ENCODE measurements at regions not wholly inside any gene's neighbourhood (a gene's known extent, or its start where the extent isn't known, plus 50 kb on each side); places are given as distances from the start of the nearest gene placed in this dataset.

DNA sequence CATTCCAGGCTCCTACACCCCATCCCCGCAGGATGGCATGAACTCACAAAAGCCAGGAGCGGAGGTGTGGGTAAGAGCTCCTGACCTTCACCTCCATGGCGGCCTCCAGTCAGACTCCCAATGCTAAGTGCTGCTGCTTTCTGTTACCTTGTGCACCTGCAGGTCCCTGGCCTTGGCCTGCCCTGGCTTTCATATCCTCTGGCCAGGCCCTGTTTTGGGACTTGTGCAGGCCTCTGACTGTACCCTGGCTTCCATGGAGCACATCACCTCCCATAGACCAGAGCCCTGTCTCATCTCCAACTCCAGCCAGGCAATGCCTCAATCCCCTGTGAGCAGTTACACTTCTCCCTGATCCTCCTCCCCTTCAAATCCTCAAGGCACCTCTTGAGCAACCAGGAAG lies 124.5 kb downstream of the MED10 start:
- TF ChIP-seq, protein P1, sequence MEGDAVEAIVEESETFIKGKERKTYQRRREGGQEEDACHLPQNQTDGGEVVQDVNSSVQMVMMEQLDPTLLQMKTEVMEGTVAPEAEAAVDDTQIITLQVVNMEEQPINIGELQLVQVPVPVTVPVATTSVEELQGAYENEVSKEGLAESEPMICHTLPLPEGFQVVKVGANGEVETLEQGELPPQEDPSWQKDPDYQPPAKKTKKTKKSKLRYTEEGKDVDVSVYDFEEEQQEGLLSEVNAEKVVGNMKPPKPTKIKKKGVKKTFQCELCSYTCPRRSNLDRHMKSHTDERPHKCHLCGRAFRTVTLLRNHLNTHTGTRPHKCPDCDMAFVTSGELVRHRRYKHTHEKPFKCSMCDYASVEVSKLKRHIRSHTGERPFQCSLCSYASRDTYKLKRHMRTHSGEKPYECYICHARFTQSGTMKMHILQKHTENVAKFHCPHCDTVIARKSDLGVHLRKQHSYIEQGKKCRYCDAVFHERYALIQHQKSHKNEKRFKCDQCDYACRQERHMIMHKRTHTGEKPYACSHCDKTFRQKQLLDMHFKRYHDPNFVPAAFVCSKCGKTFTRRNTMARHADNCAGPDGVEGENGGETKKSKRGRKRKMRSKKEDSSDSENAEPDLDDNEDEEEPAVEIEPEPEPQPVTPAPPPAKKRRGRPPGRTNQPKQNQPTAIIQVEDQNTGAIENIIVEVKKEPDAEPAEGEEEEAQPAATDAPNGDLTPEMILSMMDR (IDR thresholded peaks at IDR 0.05; ENCODE audit: insufficient read depth, low read depth, low read length): no peak
- TF ChIP-seq EZH2 (IDR thresholded peaks at IDR 0.05; ENCODE audit: insufficient read depth, low read length): no peak
